WTC11 (cell line): ENCODE measurements at regions not wholly inside any gene's neighbourhood (a gene's known extent, or its start where the extent isn't known, plus 50 kb on each side); places are given as distances from the start of the nearest gene placed in this dataset.
A peak's percentile ranks its signal among the peaks of the same experiment; 100 is the strongest.

Source experiments
- ATAC-seq: fragments of 200-7000 bp; cut with Tn5 transposase; 2 replicates; pipeline ENCODE4 v1.10.0; 2021; ENCODE audit warnings: mild to moderate bottlenecking, moderate library complexity
- CTCF ChIA-PET: fragments of 300-600 bp; sonication (Branson Sonifier 250); formaldehyde crosslinking; loops from one replicate; lab custom pipeline; 2021; ENCODE audit warnings: antibody characterized with exemption; lab: Charles Lee
- POLR2A ChIA-PET: fragments of 350-600 bp; sonication (Branson Sonifier 250); formaldehyde crosslinking; loops from one replicate; lab custom pipeline; 2021; ENCODE audit warnings: antibody characterized with exemption; lab: Charles Lee
- DNase-seq: peaks from one replicate; pipeline ENCODE4 v3.0.0; 2021; ENCODE audit warnings: low spot score
- H3K27ac Mint-ChIP-seq: 2 replicates; pipeline ENCODE4 v1.8.0; 2021; ENCODE audit warnings: mixed read lengths
- H3K27me3 Mint-ChIP-seq: 2 replicates; pipeline ENCODE4 v1.8.0; 2021; ENCODE audit warnings: low read depth, mild to moderate bottlenecking, moderate library complexity, mixed read lengths
- H3K36me3 Mint-ChIP-seq: 2 replicates; pipeline ENCODE4 v1.8.0; 2021; ENCODE audit warnings: mixed read lengths
- H3K4me1 Mint-ChIP-seq: 2 replicates; pipeline ENCODE4 v1.8.0; 2022; ENCODE audit warnings: mixed read lengths
- H3K4me3 Mint-ChIP-seq: 2 replicates; pipeline ENCODE4 v1.8.0; 2021; ENCODE audit warnings: mild to moderate bottlenecking, moderate library complexity, mixed read lengths
- H3K9me3 Mint-ChIP-seq: 2 replicates; pipeline ENCODE4 v1.8.0; 2021; ENCODE audit warnings: mixed read lengths
- AR ChIP-seq: fragments of 250-450 bp; sonication (Bioruptor Pico); IDR thresholded peaks from 2 replicates; pipeline ENCODE4 v1.9.0; 2021; ENCODE audit warnings: mild to moderate bottlenecking
- CDX4 ChIP-seq: fragments of 250-450 bp; sonication (Bioruptor Pico); IDR thresholded peaks from 2 replicates; pipeline ENCODE4 v1.9.0; 2021; ENCODE audit warnings: moderate library complexity, mild to moderate bottlenecking, inconsistent platforms, borderline replicate concordance
- EMX1 ChIP-seq: fragments of 250-450 bp; sonication (Bioruptor Pico); IDR thresholded peaks from 2 replicates; pipeline ENCODE4 v1.8.0; 2021; ENCODE audit warnings: mild to moderate bottlenecking
- ERG ChIP-seq: fragments of 250-450 bp; sonication (Bioruptor Pico); IDR thresholded peaks from 2 replicates; pipeline ENCODE4 v1.8.0; 2021; ENCODE audit warnings: mild to moderate bottlenecking
- ESRRA ChIP-seq: sonication (generic); formaldehyde crosslinking; IDR thresholded peaks from 2 replicates; pipeline ENCODE4 v1.8.1; 2022; ENCODE audit warnings: mild to moderate bottlenecking, missing genetic modification reagents, borderline replicate concordance
- FOXJ3 ChIP-seq: sonication (generic); formaldehyde crosslinking; IDR thresholded peaks from 2 replicates; pipeline ENCODE4 v1.9.0; 2021; ENCODE audit warnings: missing genetic modification reagents, mild to moderate bottlenecking, borderline replicate concordance
- IRF2 ChIP-seq: sonication (generic); formaldehyde crosslinking; IDR thresholded peaks from 2 replicates; pipeline ENCODE4 v1.8.0; 2022; ENCODE audit warnings: low read depth, missing genetic modification reagents, borderline replicate concordance
- JAZF1 ChIP-seq: fragments of 250-450 bp; sonication (Bioruptor Pico); IDR thresholded peaks from 2 replicates; pipeline ENCODE4 v1.9.0; 2021; ENCODE audit warnings: moderate library complexity, mild to moderate bottlenecking, inconsistent platforms
- KAT7 ChIP-seq: sonication (generic); formaldehyde crosslinking; IDR thresholded peaks from 2 replicates; pipeline ENCODE4 v1.8.1; 2023; ENCODE audit warnings: missing genetic modification reagents, mild to moderate bottlenecking, borderline replicate concordance
- MLX ChIP-seq: sonication (generic); formaldehyde crosslinking; IDR thresholded peaks from 2 replicates; pipeline ENCODE4 v1.8.1; 2023; ENCODE audit warnings: mild to moderate bottlenecking, missing genetic modification reagents, moderate library complexity
- NFATC4 ChIP-seq: fragments of 250-450 bp; sonication (Bioruptor Pico); IDR thresholded peaks from 2 replicates; pipeline ENCODE4 v1.9.0; 2021; ENCODE audit warnings: mild to moderate bottlenecking
- NFE2L1 ChIP-seq: sonication (generic); formaldehyde crosslinking; IDR thresholded peaks from 2 replicates; pipeline ENCODE4 v1.8.1; 2023; ENCODE audit warnings: missing genetic modification reagents
- NR3C1 ChIP-seq: sonication (generic); formaldehyde crosslinking; conservative IDR thresholded peaks from 2 replicates; pipeline ENCODE4 v1.8.1; 2023; ENCODE audit warnings: low read depth, mild to moderate bottlenecking, missing genetic modification reagents
- PRRX2 ChIP-seq: fragments of 250-450 bp; sonication (Bioruptor Pico); IDR thresholded peaks from 2 replicates; pipeline ENCODE4 v1.8.0; 2021; ENCODE audit warnings: mild to moderate bottlenecking
- RELA ChIP-seq: sonication (generic); formaldehyde crosslinking; IDR thresholded peaks from 2 replicates; pipeline ENCODE4 v1.8.1; 2022; ENCODE audit warnings: missing genetic modification reagents, mild to moderate bottlenecking, borderline replicate concordance
- ZNF219 ChIP-seq: sonication (generic); formaldehyde crosslinking; IDR thresholded peaks from 2 replicates; pipeline ENCODE4 v1.8.0; 2023; ENCODE audit warnings: missing genetic modification reagents, mild to moderate bottlenecking, borderline replicate concordance
- ZNF396 ChIP-seq: fragments of 250-450 bp; sonication (Bioruptor Pico); IDR thresholded peaks from 2 replicates; pipeline ENCODE4 v1.8.0; 2021; ENCODE audit warnings: mild to moderate bottlenecking, moderate library complexity, borderline replicate concordance
- ZNF416 ChIP-seq: fragments of 250-450 bp; sonication (Bioruptor Pico); IDR thresholded peaks from 2 replicates; pipeline ENCODE4 v1.9.0; 2021; ENCODE audit warnings: mild to moderate bottlenecking, inconsistent platforms
- ZNF532 ChIP-seq: fragments of 250-450 bp; sonication (Bioruptor Pico); IDR thresholded peaks from 2 replicates; pipeline ENCODE4 v1.9.0; 2021; ENCODE audit warnings: mild to moderate bottlenecking, borderline replicate concordance
- ZNF671 ChIP-seq: fragments of 250-450 bp; sonication (Bioruptor Pico); IDR thresholded peaks from 2 replicates; pipeline ENCODE4 v1.8.0; 2021; ENCODE audit warnings: mild to moderate bottlenecking

- ATAC-seq, result no peak
- TF ChIP-seq ZNF671 (CRISPR knock-in tag) (peak; percentile 87), ERG (CRISPR knock-in tag) (peak; percentile 88; the same call in 1 of the 2 replicates), PRRX2 (CRISPR knock-in tag) (peak; percentile 77), NR3C1 (CRISPR knock-in tag) (no peak), IRF2 (CRISPR knock-in tag) (no peak), ZNF416 (CRISPR knock-in tag) (peak; percentile 60; the same call in 1 of the 2 replicates), ZNF532 (peak; percentile 68), MLX (CRISPR knock-in tag) (no peak), ZNF219 (CRISPR knock-in tag) (no peak), CDX4 (CRISPR knock-in tag) (no peak), NFE2L1 (CRISPR knock-in tag) (no peak), FOXJ3 (no peak), RELA (CRISPR knock-in tag) (no peak), EMX1 (CRISPR knock-in tag) (peak; percentile 85; the same call in 1 of the 2 replicates), AR (CRISPR knock-in tag) (0 out of 2 replicates have a peak, but pooled peaks have one; percentile 82), NFATC4 (CRISPR knock-in tag) (peak; percentile 90)
- Mint-ChIP-seq H3K27ac (peak overlapping the region; percentile 92), H3K4me3 (peak overlapping the region; percentile 29; the same call in 1 of the 2 replicates), H3K36me3 (peaks cover 50% of the 10 kb centered on the region), H3K27me3 (no peaks in the 10 kb centered on the region; the same call in 1 of the 2 replicates), H3K9me3 (peaks cover 21% of the 10 kb centered on the region), H3K4me1 (peaks cover 45% of the 10 kb centered on the region)
- ChIA-PET CTCF (no interaction called here), POLR2A (no interaction called here)
- no peak for DNase-seq
These were observed 475.7 kb upstream of the PABPC4L start for GRCh38 chr4:134677209-134677814.

- peaks cover 12% of the 10 kb centered on the region for H3K36me3 Mint-ChIP-seq
- no peak for DNase-seq
- CTCF ChIA-PET, result no interaction called here
- ATAC-seq, result no peak
- no peak overlapping the region for H3K4me3 Mint-ChIP-seq
- POLR2A ChIA-PET, result no interaction called here
- H3K4me1 Mint-ChIP-seq, result no peaks in the 10 kb centered on the region
- H3K27me3 Mint-ChIP-seq, result no peaks in the 10 kb centered on the region
- H3K9me3 Mint-ChIP-seq, result peaks cover 9% of the 10 kb centered on the region
- no peak overlapping the region for H3K27ac Mint-ChIP-seq
- TF ChIP-seq ZNF396 (CRISPR knock-in tag) (no peak), NFATC4 (CRISPR knock-in tag) (no peak), NFE2L1 (CRISPR knock-in tag) (no peak), AR (CRISPR knock-in tag) (no peak), MLX (CRISPR knock-in tag) (no peak), KAT7 (CRISPR knock-in tag) (no peak), JAZF1 (no peak), ESRRA (no peak)
These were observed 466.6 kb upstream of the PABPC4L start for GRCh38 chr4:134668237-134668636.
